Tibial artery (tissue), 4 donors: ENCODE measurements at regions not wholly inside any gene's neighbourhood (a gene's known extent, or its start where the extent isn't known, plus 50 kb on each side); places are given as distances from the start of the nearest gene placed in this dataset.

ENCODE experiments used
- DNase-seq, 2 donors: peaks; one replicate each; pipeline ENCODE4 v3.0.0-alpha.2; 2019
- H3K27ac ChIP-seq, 2 donors: fragments of 200-600 bp; sonication (generic) in 1 of 2; 1 replicate in 1 of 2; 2 replicates in 1 of 2; pipeline ENCODE4 v1.5.1; 2018 to 2019; ENCODE audit warnings: mild to moderate bottlenecking in 1 of 2
- H3K27me3 ChIP-seq, 2 donors: fragments of 200-600 bp; sonication (generic) in 1 of 2; one replicate each; pipeline versions ENCODE4 v1.5.1 to v1.6.0; 2016 to 2019
- H3K36me3 ChIP-seq, 3 donors: fragments of 200-600 bp; sonication (generic) in 2 of 3; one replicate each; pipeline ENCODE4 v1.5.1; 2016 to 2019; ENCODE audit warnings: mild to moderate bottlenecking in 2 of 3
- H3K4me1 ChIP-seq, 4 donors: fragments of 200-600 bp; sonication (generic) in 2 of 4; 1 replicate in 3 of 4; 2 replicates in 1 of 4; pipeline ENCODE4 v1.5.1; 2016 to 2019
- H3K4me3 ChIP-seq, 2 donors: fragments of 200-600 bp; sonication (generic) in 1 of 2; 1 replicate in 1 of 2; 2 replicates in 1 of 2; pipeline ENCODE4 v1.5.1; 2018 to 2019; ENCODE audit warnings: mild to moderate bottlenecking in 2 of 2
- H3K9me3 ChIP-seq, 3 donors: fragments of 200-600 bp; sonication (generic) in 1 of 3; one replicate each; pipeline ENCODE4 v1.5.1; 2016 to 2019
- intact Hi-C: fragments of 100-400 bp; cut with DNase I; formaldehyde crosslinking; loops from one replicate; pipeline ENCODE4 v1.15.0; 2023; ENCODE audit warnings: low total_unique reads
- TF ChIP-seq, protein P1 (sequence below), 2 experiments: fragments of 200-600 bp in 1 of 2; fragments of 450-650 bp in 1 of 2; IDR thresholded peaks; one replicate each; pipeline ENCODE4 v1.5.1; 2017 to 2019; ENCODE audit warnings: antibody characterized with exemption in 2 of 2, mild to moderate bottlenecking in 1 of 2, moderate library complexity in 1 of 2

- Histone ChIP-seq H3K9me3 (no peaks in the 10 kb centered on the region), H3K4me3 (no peak overlapping the region), H3K27me3 (peaks cover 0 to 3% of the 10 kb centered on the region in 2 donors), H3K27ac (no peak overlapping the region), H3K4me1 (no peaks in the 10 kb centered on the region), H3K36me3 (no peaks in the 10 kb centered on the region)
- intact Hi-C loops = no loop called here
- TF ChIP-seq, protein P1, sequence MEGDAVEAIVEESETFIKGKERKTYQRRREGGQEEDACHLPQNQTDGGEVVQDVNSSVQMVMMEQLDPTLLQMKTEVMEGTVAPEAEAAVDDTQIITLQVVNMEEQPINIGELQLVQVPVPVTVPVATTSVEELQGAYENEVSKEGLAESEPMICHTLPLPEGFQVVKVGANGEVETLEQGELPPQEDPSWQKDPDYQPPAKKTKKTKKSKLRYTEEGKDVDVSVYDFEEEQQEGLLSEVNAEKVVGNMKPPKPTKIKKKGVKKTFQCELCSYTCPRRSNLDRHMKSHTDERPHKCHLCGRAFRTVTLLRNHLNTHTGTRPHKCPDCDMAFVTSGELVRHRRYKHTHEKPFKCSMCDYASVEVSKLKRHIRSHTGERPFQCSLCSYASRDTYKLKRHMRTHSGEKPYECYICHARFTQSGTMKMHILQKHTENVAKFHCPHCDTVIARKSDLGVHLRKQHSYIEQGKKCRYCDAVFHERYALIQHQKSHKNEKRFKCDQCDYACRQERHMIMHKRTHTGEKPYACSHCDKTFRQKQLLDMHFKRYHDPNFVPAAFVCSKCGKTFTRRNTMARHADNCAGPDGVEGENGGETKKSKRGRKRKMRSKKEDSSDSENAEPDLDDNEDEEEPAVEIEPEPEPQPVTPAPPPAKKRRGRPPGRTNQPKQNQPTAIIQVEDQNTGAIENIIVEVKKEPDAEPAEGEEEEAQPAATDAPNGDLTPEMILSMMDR (IDR thresholded peaks at IDR 0.05) = no peak
- no peak for DNase-seq
These were observed 192.5 kb upstream of the PWP1 start for GRCh38 chr12:107493135-107493494.

- Histone ChIP-seq H3K4me1 (no peaks in the 10 kb centered on the region), H3K36me3 (no peaks in the 10 kb centered on the region), H3K9me3 (no peaks in the 10 kb centered on the region), H3K4me3 (no peak overlapping the region), H3K27me3 (peaks cover 0 to 3% of the 10 kb centered on the region in 2 donors), H3K27ac (no peak overlapping the region)
- TF ChIP-seq, protein P1 (IDR thresholded peaks at IDR 0.05) = no peak
- DNase-seq = no peak
- intact Hi-C loops = no loop called here
These were observed 191.9 kb upstream of the PWP1 start for GRCh38 chr12:107493666-107494065.

DNA sequence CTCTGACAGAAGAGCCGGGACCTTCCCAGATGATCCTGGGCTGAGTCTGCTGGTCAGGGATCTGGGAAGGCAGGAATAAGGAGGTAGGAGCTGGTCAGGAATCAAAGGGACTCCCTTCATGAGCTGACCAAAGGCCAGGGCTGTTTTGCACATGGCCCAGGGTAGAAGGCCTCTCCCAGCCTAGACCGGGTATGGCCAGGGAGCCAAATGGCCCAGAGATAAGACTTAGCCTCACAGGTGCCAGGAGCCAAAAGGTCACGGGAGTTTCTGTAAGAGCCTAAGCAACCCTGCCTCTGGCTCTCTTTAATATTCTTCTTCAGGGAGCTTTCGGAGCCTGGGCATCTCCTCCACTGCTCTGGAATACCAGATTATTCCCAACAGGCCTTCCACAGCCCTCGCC is 191.3 kb upstream of the PWP1 start:
- H3K27ac ChIP-seq = no peak overlapping the region
- H3K9me3 ChIP-seq = no peaks in the 10 kb centered on the region
- intact Hi-C loops = no loop called here
- no peak overlapping the region for H3K4me3 ChIP-seq
- H3K4me1 ChIP-seq = no peaks in the 10 kb centered on the region
- H3K36me3 ChIP-seq = no peaks in the 10 kb centered on the region
- no peak for DNase-seq
- peaks cover 0 to 3% of the 10 kb centered on the region in 2 donors for H3K27me3 ChIP-seq
- TF ChIP-seq, protein P1 (IDR thresholded peaks at IDR 0.05) = no peak

DNA sequence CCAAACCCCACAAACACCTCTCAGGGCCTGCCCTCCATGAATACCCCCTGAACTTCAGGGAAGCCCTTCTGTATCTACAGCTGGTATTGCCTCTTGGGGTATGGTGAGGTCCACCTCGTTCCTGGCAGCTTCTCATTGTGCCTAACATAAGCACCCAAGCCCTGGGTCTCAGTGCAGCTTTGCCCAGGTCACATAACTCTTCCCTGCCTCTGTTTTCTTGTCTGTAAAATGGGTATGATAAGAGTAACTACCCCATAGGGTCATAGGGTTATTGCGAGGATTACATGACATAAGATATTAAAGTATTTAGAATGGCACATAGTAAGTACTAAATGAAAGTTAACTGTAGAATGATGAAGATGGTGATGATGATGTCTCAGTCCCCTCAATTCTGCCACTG is 190.0 kb upstream of the PWP1 start:
- Histone ChIP-seq H3K27me3 (no peaks in the 10 kb centered on the region), H3K4me1 (no peaks in the 10 kb centered on the region), H3K27ac (no peak overlapping the region), H3K4me3 (no peak overlapping the region), H3K9me3 (no peaks in the 10 kb centered on the region), H3K36me3 (no peaks in the 10 kb centered on the region)
- DNase-seq = no peak
- intact Hi-C loops = no loop called here
- TF ChIP-seq, protein P1 (IDR thresholded peaks at IDR 0.05) = no peak

- no peak for DNase-seq
- Histone ChIP-seq H3K4me1 (no peaks in the 10 kb centered on the region), H3K9me3 (no peaks in the 10 kb centered on the region), H3K36me3 (no peaks in the 10 kb centered on the region), H3K27me3 (no peaks in the 10 kb centered on the region), H3K27ac (no peak overlapping the region), H3K4me3 (no peak overlapping the region)
- intact Hi-C loops = no loop called here
- TF ChIP-seq, protein P1 (IDR thresholded peaks at IDR 0.05) = no peak
These were observed 188.4 kb upstream of the PWP1 start for GRCh38 chr12:107497231-107497630.

- DNase-seq = no peak
- no peaks in the 10 kb centered on the region for H3K4me1 ChIP-seq
- intact Hi-C loops = no loop called here
- H3K4me3 ChIP-seq = no peak overlapping the region
- H3K36me3 ChIP-seq = no peaks in the 10 kb centered on the region
- no peaks in the 10 kb centered on the region for H3K9me3 ChIP-seq
- H3K27ac ChIP-seq = no peak overlapping the region
- TF ChIP-seq, protein P1 (IDR thresholded peaks at IDR 0.05) = no peak
- no peaks in the 10 kb centered on the region for H3K27me3 ChIP-seq
These were observed 185.3 kb upstream of the PWP1 start for GRCh38 chr12:107500307-107500706.
